Mucosa of gallbladder (tissue), 1 donor: ENCODE measurements at regions not wholly inside any gene's neighbourhood (a gene's known extent, or its start where the extent isn't known, plus 50 kb on each side); places are given as distances from the start of the nearest gene placed in this dataset.
A peak's percentile ranks its signal among the peaks of the same experiment; 100 is the strongest.
"Not testable (repeated sequence)": the region's sequence is repeated elsewhere in the genome, so short reads cannot be mapped to it uniquely, and the experiment has no call there.

Experiments used
- DNase-seq: peaks from one replicate; pipeline ENCODE4 v3.0.0-alpha.2; 2020; ENCODE audit warnings: low spot score
- donor health status: DM: no; HTN: no; CAD: no.

GRCh38 chr16:26508946-26509345 is 557.8 kb upstream of the C16orf82 start:
- not testable (repeated sequence) for DNase-seq

GRCh38 chr16:26510924-26511323 is 555.8 kb upstream of the C16orf82 start:
- DNase-seq: no peak

GRCh38 chr16:26511463-26511862 is 555.3 kb upstream of the C16orf82 start:
- no peak for DNase-seq

- no peak for DNase-seq
Measured at GRCh38 chr16:26521626-26522025, 545.1 kb upstream of the C16orf82 start.

DNA sequence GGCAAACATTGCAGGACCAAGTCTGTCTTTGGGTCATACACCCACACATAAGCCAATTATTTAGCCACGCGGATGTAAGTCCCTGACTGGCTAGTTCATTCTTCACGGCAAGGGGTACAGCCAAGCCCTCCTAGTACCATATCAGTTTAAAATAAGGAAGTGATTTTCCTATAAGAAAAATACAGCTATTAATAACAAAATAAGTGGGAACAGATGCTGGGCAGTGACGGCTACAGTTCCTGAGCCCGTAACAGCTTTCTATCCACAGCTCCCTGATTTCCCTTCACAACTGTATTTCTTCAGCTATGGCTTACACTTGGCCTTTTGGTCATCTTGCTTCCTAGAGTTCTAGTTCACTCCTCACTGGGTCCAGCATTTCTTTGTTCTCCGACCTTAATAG is 542.4 kb upstream of the C16orf82 start:
- no peak for DNase-seq

- DNase-seq: no peak
Measured at GRCh38 chr16:26524846-26525245, 541.9 kb upstream of the C16orf82 start.

GRCh38 chr16:26525856-26526255 is 540.9 kb upstream of the C16orf82 start:
- no peak for DNase-seq

GRCh38 chr16:26526633-26527032 is 540.1 kb upstream of the C16orf82 start:
- no peak for DNase-seq

DNA sequence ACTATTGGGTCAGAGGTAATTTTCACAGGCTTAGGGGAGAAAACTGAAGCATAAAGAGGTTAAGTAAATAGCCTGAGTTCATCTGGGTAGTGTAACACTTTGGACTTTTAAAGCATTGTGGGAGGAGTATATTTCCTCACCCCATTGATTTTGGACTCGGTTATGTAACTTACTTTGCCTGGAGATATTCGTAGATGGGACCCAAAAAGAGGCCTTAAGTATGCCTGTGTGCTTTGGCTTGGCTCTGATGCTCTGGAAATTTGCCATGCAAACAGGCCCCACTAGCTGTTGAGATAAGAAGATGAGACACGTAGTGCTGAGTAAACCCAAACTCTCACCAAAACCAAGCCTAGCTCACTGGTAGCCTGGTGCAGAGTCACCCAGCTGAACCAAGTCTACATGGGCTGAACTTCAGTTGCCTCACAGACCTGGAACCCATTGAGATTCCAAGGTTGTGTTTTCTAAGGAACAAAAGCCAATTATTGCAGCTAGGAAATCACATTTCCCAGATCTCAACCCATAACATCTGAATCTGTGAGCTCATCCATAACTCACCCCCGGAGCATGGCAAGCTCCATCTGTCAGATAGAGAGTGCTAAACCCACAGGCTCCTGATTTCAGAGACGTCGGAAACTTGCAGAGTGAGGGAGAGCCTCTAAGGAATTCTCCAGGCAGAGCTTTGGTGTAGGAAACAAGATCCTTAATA is 536.0 kb upstream of the C16orf82 start:
- peak; percentile 52 for DNase-seq

DNA sequence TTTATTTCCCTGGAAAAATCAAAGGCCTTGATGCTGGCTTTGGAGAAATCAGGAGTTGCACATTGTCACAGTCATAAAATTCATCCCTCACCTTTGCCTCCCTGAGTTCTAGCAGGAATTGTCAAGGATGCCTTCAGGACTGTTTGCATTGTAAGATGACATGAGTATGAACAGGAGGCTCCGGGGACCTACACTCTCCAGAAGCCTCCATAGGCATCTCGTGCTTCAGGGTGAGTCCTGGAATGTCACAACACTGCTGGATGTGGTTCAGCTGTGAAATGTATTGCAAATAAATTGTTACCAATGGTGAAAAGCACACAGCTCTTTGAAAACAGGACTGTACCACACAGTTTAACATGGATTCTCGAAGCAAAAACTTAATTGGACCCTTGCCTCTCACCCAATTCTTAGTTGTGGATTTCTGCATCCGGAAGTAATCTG is 535.4 kb upstream of the C16orf82 start:
- no peak for DNase-seq

- DNase-seq: no peak
Measured at GRCh38 chr16:26532456-26532855, 534.3 kb upstream of the C16orf82 start.

DNA sequence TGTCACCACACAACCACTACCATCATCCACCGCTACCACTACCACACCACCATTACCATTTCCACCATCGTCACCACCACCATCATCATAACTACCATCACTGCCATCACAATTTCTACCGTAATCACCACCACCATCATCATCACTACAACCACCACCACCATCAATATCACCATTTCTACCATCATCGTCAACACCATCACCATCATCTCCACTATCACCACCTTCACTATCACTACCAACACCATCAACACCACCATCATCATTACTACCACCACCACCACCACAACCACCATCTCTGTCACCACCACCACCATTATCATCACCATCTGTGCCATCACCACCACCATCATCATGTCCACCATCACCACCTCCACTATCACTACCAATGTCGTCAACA is 524.5 kb upstream of the C16orf82 start:
- no peak for DNase-seq

DNA sequence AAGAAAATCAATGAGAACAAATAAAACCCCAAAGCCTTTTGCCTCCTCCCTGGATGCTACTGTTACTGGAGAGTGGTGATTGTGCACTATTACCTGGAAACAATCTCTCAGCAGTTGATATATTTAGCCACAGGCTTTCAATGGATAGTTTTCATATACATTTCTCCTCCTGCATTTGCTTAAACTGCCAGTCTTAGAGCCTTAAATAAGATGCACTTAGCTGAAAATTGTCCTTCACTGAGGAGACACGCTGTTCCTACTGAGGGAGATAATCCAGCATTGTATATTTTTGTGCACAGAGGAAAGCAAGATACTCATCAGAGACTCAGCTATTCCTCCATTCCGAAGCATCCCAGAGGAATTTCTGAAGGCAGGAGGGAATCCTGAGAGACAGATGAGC is 520.2 kb upstream of the C16orf82 start:
- DNase-seq: no peak

GRCh38 chr16:26547681-26548080 is 519.0 kb upstream of the C16orf82 start:
- DNase-seq: no peak

DNA sequence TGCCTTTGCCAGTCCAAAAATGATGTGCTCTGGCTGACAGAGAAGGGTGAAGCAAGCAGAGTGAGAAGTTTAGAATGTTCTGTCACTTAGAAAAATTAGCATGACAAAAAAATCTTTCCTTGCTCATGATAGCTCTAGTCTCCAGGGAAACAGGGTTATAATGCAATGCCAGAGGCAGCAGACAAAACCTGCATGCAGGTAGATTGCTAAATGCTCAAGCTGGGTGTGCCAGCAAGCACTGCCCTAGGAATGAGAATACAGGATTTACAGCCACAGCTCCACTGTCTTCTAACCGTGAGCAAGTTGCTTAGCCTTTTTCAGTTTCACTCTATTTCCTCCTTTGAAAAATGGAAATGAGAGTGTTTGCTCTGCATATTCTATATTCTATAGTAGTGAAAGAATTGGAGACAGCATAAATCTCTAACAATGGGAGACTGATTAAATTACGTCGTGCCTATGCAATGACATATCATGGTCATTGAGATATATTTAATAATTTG is 516.6 kb upstream of the C16orf82 start:
- DNase-seq: no peak

GRCh38 chr16:26554030-26554429 is 512.7 kb upstream of the C16orf82 start:
- DNase-seq: no peak

DNA sequence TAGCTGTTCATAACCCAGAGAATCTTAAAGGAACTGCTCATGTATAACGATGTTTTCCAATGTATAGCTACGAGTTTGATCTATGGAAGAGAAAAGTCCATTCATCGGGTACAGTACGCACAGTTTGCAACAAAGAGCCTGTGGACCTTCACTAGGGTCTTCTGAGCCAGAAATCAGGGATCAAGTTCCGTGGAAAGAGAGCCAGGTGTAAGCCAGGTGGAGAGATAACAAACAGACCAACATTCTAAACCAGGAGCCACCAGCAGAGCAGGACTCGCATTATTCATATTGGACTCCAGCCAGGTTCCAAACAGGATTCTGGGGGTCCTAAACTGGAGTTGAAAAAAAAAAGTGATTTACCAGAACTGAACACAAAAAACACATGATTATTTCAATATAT is 505.4 kb upstream of the C16orf82 start:
- no peak for DNase-seq

DNA sequence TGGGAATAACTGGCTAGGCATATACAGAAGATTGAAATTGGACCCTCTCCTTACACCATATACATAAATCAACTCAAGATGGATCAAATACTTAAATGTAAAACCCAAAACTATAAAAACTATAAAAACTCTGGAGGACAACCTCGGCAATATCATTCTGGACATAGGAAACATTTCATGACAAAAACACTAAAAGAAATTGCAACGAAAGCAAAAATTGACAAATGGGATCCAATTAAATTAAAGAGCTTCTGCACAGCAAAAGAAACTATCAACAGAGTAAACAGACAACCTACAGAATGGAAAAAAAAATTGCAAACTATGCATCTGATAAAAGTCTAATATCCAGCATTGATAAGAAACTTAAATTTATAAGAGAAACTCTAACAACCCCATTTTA is 503.7 kb upstream of the C16orf82 start:
- DNase-seq: no peak

- DNase-seq: no peak
Measured at GRCh38 chr16:26567356-26567755, 499.4 kb upstream of the C16orf82 start.

- DNase-seq: no peak
Measured at GRCh38 chr16:26569793-26570192, 496.9 kb upstream of the C16orf82 start.

DNA sequence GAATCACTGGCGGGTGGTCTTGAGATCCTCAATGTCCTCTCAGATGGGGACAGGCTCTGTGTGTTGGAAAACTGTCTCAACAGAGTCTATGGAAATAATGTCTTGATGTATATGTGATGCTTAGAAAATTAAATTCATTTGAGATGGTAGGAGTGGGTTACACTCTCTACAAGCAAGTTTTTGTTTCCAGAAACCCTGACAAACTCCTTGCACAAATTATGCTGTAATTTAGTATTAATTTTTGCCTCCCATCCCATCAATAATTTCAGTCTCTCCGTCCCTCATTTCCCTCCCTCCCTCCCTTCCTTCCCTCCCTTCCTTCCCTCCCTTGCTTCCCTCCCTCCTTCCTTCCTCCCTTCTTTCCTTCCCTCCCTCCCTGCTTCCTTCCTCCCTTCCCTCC is 488.0 kb upstream of the C16orf82 start:
- no peak for DNase-seq

- no peak for DNase-seq
Measured at GRCh38 chr16:26583803-26584202, 482.9 kb upstream of the C16orf82 start.

- no peak for DNase-seq
Measured at GRCh38 chr16:26593700-26594099, 473.0 kb upstream of the C16orf82 start.

- no peak for DNase-seq
Measured at GRCh38 chr16:26594666-26595065, 472.1 kb upstream of the C16orf82 start.
